ENCODE measurements at regions not wholly inside any gene's neighbourhood (a gene's known extent, or its start where the extent isn't known, plus 50 kb on each side); places are given as distances from the start of the nearest gene placed in this dataset.

- no peak for TF ChIP-seq CHD7 (IDR thresholded peaks at IDR 0.05; ENCODE audit: insufficient replicate concordance, low read length)
- no peak for TF ChIP-seq KDM4A (IDR thresholded peaks at IDR 0.05; ENCODE audit: low read depth, low read length, severe bottlenecking)
- no peak for TF ChIP-seq CTBP2 (IDR thresholded peaks at IDR 0.05; ENCODE audit: borderline replicate concordance, insufficient read depth, insufficient read length, low read length)
- TF ChIP-seq KDM1A (IDR thresholded peaks at IDR 0.05; ENCODE audit: borderline replicate concordance, low read length), result no peak
- no peak for TF ChIP-seq SP2 (IDR thresholded peaks at IDR 0.05; ENCODE audit: low read length)
- TF ChIP-seq HDAC6 (IDR thresholded peaks at IDR 0.05; ENCODE audit: low read depth, low read length), result no peak
- no peak for TF ChIP-seq USF2 (IDR thresholded peaks at IDR 0.05; ENCODE audit: low read length)
- no peak for TF ChIP-seq SP1 (IDR thresholded peaks at IDR 0.05; ENCODE audit: low read depth, low read length)
- TF ChIP-seq MAFK (IDR thresholded peaks at IDR 0.05; ENCODE audit: low read depth, low read length), result no peak
- TF ChIP-seq TBP (IDR thresholded peaks at IDR 0.05; ENCODE audit: low read depth, low read length), result no peak
- no peak for TF ChIP-seq ATF3 (IDR thresholded peaks at IDR 0.05; ENCODE audit: insufficient read depth, low read depth, low read length)
Measured at GRCh38 chr18:46243673-46244072, 139.5 kb downstream of the HAUS1 start (continued).

All from H1 (cell line).